ENCODE measurements at regions not wholly inside any gene's neighbourhood (a gene's known extent, or its start where the extent isn't known, plus 50 kb on each side); places are given as distances from the start of the nearest gene placed in this dataset.

- Histone ChIP-seq H3K4me3 (no peak overlapping the region), H3K27ac (no peak overlapping the region), H3K4me1 (no peaks in the 10 kb centered on the region), H3K27me3 (no peaks in the 10 kb centered on the region), H3K36me3 (no peaks in the 10 kb centered on the region), H3K9me3 (no peaks in the 10 kb centered on the region)
- DNase-seq, result no peak
- no peak for TF ChIP-seq EP300 (IDR thresholded peaks at IDR 0.05; ENCODE audit: low read depth)
- TF ChIP-seq, protein P1, sequence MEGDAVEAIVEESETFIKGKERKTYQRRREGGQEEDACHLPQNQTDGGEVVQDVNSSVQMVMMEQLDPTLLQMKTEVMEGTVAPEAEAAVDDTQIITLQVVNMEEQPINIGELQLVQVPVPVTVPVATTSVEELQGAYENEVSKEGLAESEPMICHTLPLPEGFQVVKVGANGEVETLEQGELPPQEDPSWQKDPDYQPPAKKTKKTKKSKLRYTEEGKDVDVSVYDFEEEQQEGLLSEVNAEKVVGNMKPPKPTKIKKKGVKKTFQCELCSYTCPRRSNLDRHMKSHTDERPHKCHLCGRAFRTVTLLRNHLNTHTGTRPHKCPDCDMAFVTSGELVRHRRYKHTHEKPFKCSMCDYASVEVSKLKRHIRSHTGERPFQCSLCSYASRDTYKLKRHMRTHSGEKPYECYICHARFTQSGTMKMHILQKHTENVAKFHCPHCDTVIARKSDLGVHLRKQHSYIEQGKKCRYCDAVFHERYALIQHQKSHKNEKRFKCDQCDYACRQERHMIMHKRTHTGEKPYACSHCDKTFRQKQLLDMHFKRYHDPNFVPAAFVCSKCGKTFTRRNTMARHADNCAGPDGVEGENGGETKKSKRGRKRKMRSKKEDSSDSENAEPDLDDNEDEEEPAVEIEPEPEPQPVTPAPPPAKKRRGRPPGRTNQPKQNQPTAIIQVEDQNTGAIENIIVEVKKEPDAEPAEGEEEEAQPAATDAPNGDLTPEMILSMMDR (IDR thresholded peaks at IDR 0.05), result no peak
- TF ChIP-seq POLR2A (IDR thresholded peaks at IDR 0.05), result no peak
- no peak for TF ChIP-seq POLR2AphosphoS5 (IDR thresholded peaks at IDR 0.05)
- intact Hi-C loops (cut with DNase I; ENCODE audit: low total_unique reads) (no loop called here), in situ Hi-C loops (cut with MboI; ENCODE audit: low pct_ligation_motif_present in 1 of 4, low pct_unique_long_range_greater_than_20kb in 1 of 4, low sequenced_read_pairs in 3 of 4) (no loop called here)
- WGBS, 2 donors (ENCODE audit: low coverage in 1 of 2), result 61 to 80% methylated on average over 7 of the region's 7 CpGs
These were observed 348.1 kb downstream of the GALR1 start for GRCh38 chr18:77597726-77598125.

- TF ChIP-seq POLR2AphosphoS5 (IDR thresholded peaks at IDR 0.05) (no peak), EP300 (IDR thresholded peaks at IDR 0.05; ENCODE audit: low read depth) (no peak), POLR2A (IDR thresholded peaks at IDR 0.05) (no peak)
- TF ChIP-seq, protein P1 (IDR thresholded peaks at IDR 0.05), result no peak
- Histone ChIP-seq H3K4me1 (no peaks in the 10 kb centered on the region), H3K9me3 (no peaks in the 10 kb centered on the region), H3K36me3 (no peaks in the 10 kb centered on the region), H3K27ac (no peak overlapping the region), H3K4me3 (no peak overlapping the region), H3K27me3 (no peaks in the 10 kb centered on the region)
- in situ Hi-C loops (cut with MboI; ENCODE audit: low pct_ligation_motif_present in 1 of 4, low pct_unique_long_range_greater_than_20kb in 1 of 4, low sequenced_read_pairs in 3 of 4), result no loop called here
- intact Hi-C loops (cut with DNase I; ENCODE audit: low total_unique reads), result no loop called here
- WGBS, 2 donors (ENCODE audit: low coverage in 1 of 2), result 60 to 90% methylated on average over 1 to 2 of the region's 2 CpGs
- DNase-seq, result no peak
These were observed 351.0 kb downstream of the GALR1 start for GRCh38 chr18:77600674-77601073.

- no peaks in the 10 kb centered on the region for H3K36me3 ChIP-seq
These were observed 351.9 kb downstream of the GALR1 start for GRCh38 chr18:77601567-77601966.

GRCh38 chr18:77607087-77607486 is 357.4 kb downstream of the GALR1 start:
- no peaks in the 10 kb centered on the region for H3K36me3 ChIP-seq
- no peak overlapping the region for H3K4me3 ChIP-seq
- no peaks in the 10 kb centered on the region for H3K9me3 ChIP-seq
- no peaks in the 10 kb centered on the region for H3K27me3 ChIP-seq
- no peak for DNase-seq
- in situ Hi-C loops (cut with MboI; ENCODE audit: low pct_ligation_motif_present in 1 of 4, low pct_unique_long_range_greater_than_20kb in 1 of 4, low sequenced_read_pairs in 3 of 4), result no loop called here
- WGBS, 2 donors (ENCODE audit: low coverage in 1 of 2), result 92% methylated on average over 7 to 22 of the region's 22 CpGs
- TF ChIP-seq, protein P1 (IDR thresholded peaks at IDR 0.05), result no peak
- intact Hi-C loops (cut with DNase I; ENCODE audit: low total_unique reads), result no loop called here
- no peak overlapping the region for H3K27ac ChIP-seq
- H3K4me1 ChIP-seq, result no peaks in the 10 kb centered on the region

More at GRCh38 chr18:77601567-77601966, 351.9 kb downstream of the GALR1 start:
- 62 to 68% methylated on average over 2 of the region's 2 CpGs for WGBS, 2 donors (ENCODE audit: low coverage in 1 of 2)
- Histone ChIP-seq H3K27me3 (no peaks in the 10 kb centered on the region), H3K9me3 (no peaks in the 10 kb centered on the region), H3K4me3 (no peak overlapping the region), H3K4me1 (no peaks in the 10 kb centered on the region), H3K27ac (no peak overlapping the region)
- no peak for DNase-seq
- TF ChIP-seq POLR2AphosphoS5 (IDR thresholded peaks at IDR 0.05), result no peak
- TF ChIP-seq, protein P1 (IDR thresholded peaks at IDR 0.05), result no peak
- TF ChIP-seq EP300 (IDR thresholded peaks at IDR 0.05; ENCODE audit: low read depth), result no peak
- no peak for TF ChIP-seq POLR2A (IDR thresholded peaks at IDR 0.05)
- intact Hi-C loops (cut with DNase I; ENCODE audit: low total_unique reads), result no loop called here
- in situ Hi-C loops (cut with MboI; ENCODE audit: low pct_ligation_motif_present in 1 of 4, low pct_unique_long_range_greater_than_20kb in 1 of 4, low sequenced_read_pairs in 3 of 4), result no loop called here
